DND-41 (cell line): ENCODE measurements at regions not wholly inside any gene's neighbourhood (a gene's known extent, or its start where the extent isn't known, plus 50 kb on each side); places are given as distances from the start of the nearest gene placed in this dataset.

Source experiments
- ATAC-seq: fragments of 200-7000 bp; cut with Tn5 transposase; 3 replicates; pipeline ENCODE4 v1.9.1; 2021; ENCODE audit warnings: low read depth; ENCODE audit not compliant: insufficient read depth
- DNase-seq: peaks from one replicate; pipeline ENCODE4 v3.0.0-alpha.2; 2020
- H2AFZ ChIP-seq: 2 replicates; pipeline ENCODE4 v1.6.0; 2012; ENCODE audit warnings: low read depth, low read length
- H3K27ac ChIP-seq: 2 replicates; pipeline ENCODE4 v1.5.1; 2012; ENCODE audit warnings: low read length, inconsistent platforms
- H3K27me3 ChIP-seq: fragments of 200-600 bp; sonication (generic); 2 replicates; pipeline ENCODE4 v1.6.0; 2012; ENCODE audit warnings: low read length, mild to moderate bottlenecking, inconsistent platforms; ENCODE audit not compliant: insufficient read depth, poor library complexity
- H3K36me3 ChIP-seq: 2 replicates; pipeline ENCODE4 v1.5.1; 2012; ENCODE audit warnings: low read length, inconsistent platforms; ENCODE audit not compliant: insufficient read depth
- H3K4me1 ChIP-seq: 2 replicates; pipeline ENCODE4 v1.5.1; 2012; ENCODE audit warnings: mild to moderate bottlenecking, low read length; ENCODE audit not compliant: insufficient read depth
- H3K4me2 ChIP-seq: 2 replicates; pipeline ENCODE4 v1.6.0; 2012; ENCODE audit warnings: mild to moderate bottlenecking, moderate library complexity, low read length, inconsistent platforms; ENCODE audit not compliant: insufficient read depth
- H3K4me3 ChIP-seq, 2 experiments: fragments of 200-600 bp in 1 of 2; shearing (Covaris generic) in 1 of 2; 2 replicates each; pipeline ENCODE4 v1.5.1; 2012 to 2016; ENCODE audit warnings: inconsistent platforms in 2 of 2, low read length in 2 of 2, mild to moderate bottlenecking in 2 of 2, low read depth in 1 of 2, moderate library complexity in 1 of 2
- H3K79me2 ChIP-seq: 2 replicates; pipeline ENCODE4 v1.6.0; 2012; ENCODE audit warnings: low read length, inconsistent platforms; ENCODE audit not compliant: insufficient read depth
- H3K9ac ChIP-seq: 2 replicates; pipeline ENCODE4 v1.6.0; 2012; ENCODE audit warnings: low read depth, mild to moderate bottlenecking, inconsistent platforms, low read length, moderate library complexity
- H3K9me3 ChIP-seq: 2 replicates; pipeline ENCODE4 v1.5.1; 2012; ENCODE audit warnings: low read length, moderate library complexity, mild to moderate bottlenecking, inconsistent platforms; ENCODE audit not compliant: insufficient read depth, severe bottlenecking
- H4K20me1 ChIP-seq: 2 replicates; pipeline ENCODE4 v1.6.0; 2012; ENCODE audit warnings: low read length; ENCODE audit not compliant: insufficient read depth
- EZH2 ChIP-seq: IDR thresholded peaks from 3 replicates; pipeline ENCODE4 v1.6.1; 2012; ENCODE audit warnings: borderline replicate concordance, low read depth, mild to moderate bottlenecking, moderate library complexity, low read length, inconsistent platforms; ENCODE audit not compliant: severe bottlenecking
- TF ChIP-seq, protein P1 (sequence below): IDR thresholded peaks from 2 replicates; pipeline ENCODE4 v1.5.1; 2012; ENCODE audit warnings: borderline replicate concordance, low read length, moderate library complexity, mild to moderate bottlenecking; ENCODE audit not compliant: poor library complexity, severe bottlenecking; ENCODE audit errors: extremely low read depth

DNA sequence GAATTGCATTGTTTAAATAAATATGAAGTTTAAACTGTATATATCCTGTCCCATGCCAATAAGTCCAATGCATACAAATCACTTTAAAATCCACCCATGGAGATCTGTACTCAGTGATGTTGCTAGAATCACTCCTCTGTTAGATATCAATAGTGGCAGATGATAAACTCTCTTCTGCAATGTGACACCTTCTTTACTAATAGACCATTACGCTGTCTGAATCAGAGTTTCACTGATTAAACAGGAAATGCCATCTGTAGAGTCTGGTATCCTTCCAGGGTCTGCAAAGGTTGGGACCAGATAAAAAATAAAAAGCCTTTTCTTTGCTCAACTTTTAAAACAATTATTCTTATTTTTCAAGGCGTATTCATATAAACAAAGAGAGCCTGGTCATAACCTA is 134.5 kb downstream of the EDN3 start:
- H3K27me3 ChIP-seq, result peaks cover 14% of the 10 kb centered on the region

DNA sequence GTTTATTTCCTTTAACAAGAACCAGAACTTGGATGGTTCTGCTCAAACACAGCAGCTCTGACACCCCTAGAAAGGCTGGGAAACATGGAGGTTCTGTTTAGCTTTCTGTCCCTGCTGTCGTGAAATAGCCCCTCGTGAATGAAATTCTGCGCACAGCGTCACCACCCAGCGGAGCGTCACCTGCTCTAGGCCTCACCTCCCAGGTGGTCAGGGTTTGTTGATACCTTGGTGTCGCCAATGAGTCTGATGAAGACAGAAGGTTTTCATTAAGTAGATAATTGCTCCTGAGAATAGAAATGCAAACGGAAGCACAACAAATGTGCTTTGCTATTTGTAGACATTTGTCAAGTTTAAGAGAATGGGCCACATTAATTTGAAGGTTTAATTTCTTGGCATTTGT is 135.1 kb downstream of the EDN3 start:
- TF ChIP-seq EZH2, result no peak
- TF ChIP-seq, protein P1, sequence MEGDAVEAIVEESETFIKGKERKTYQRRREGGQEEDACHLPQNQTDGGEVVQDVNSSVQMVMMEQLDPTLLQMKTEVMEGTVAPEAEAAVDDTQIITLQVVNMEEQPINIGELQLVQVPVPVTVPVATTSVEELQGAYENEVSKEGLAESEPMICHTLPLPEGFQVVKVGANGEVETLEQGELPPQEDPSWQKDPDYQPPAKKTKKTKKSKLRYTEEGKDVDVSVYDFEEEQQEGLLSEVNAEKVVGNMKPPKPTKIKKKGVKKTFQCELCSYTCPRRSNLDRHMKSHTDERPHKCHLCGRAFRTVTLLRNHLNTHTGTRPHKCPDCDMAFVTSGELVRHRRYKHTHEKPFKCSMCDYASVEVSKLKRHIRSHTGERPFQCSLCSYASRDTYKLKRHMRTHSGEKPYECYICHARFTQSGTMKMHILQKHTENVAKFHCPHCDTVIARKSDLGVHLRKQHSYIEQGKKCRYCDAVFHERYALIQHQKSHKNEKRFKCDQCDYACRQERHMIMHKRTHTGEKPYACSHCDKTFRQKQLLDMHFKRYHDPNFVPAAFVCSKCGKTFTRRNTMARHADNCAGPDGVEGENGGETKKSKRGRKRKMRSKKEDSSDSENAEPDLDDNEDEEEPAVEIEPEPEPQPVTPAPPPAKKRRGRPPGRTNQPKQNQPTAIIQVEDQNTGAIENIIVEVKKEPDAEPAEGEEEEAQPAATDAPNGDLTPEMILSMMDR, result no peak

More for the DNA sequence above, 134.5 kb downstream of the EDN3 start:
- Histone ChIP-seq H3K36me3 (no peaks in the 10 kb centered on the region), H3K9me3 (no peaks in the 10 kb centered on the region), H3K27ac (no peak overlapping the region), H3K79me2 (no peaks in the 10 kb centered on the region), H4K20me1 (no peaks in the 10 kb centered on the region), H3K9ac (no peak overlapping the region), H3K4me3 (no peak overlapping the region), H3K4me2 (no peak overlapping the region), H3K4me1 (no peaks in the 10 kb centered on the region), H2AFZ (no peak overlapping the region)
- no peak for TF ChIP-seq EZH2
- TF ChIP-seq, protein P1, result no peak
- DNase-seq, result no peak
- ATAC-seq, result no peak

DNA sequence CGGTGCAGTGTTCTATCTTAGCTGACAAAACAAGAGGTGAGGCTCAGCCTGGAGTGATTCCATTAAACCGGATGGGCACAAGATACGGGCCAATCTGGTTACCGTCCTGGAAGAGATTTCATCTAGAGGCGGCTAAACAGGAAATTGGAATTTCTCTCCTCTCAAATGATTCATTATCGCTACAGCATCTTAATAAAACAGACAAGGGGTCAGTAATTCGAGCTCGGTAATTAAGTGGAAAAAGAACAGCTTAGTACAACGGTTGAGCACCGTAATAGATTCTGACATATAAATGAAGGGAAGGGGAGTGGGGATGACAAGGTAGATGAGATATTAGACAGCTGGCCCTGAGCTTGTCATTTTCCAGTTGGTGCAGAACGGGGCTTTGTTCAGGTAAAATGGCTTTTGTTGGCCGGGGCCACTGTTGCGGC is 137.2 kb downstream of the EDN3 start:
- Histone ChIP-seq H3K79me2 (no peaks in the 10 kb centered on the region), H3K9ac (no peak overlapping the region), H3K27me3 (peaks cover 11% of the 10 kb centered on the region), H3K36me3 (no peaks in the 10 kb centered on the region), H2AFZ (no peak overlapping the region), H3K4me1 (no peaks in the 10 kb centered on the region), H3K27ac (no peak overlapping the region), H3K4me2 (no peak overlapping the region), H4K20me1 (peaks cover 5% of the 10 kb centered on the region), H3K9me3 (no peaks in the 10 kb centered on the region), H3K4me3 (no peak overlapping the region)
- DNase-seq (no peak), ATAC-seq (no peak)
- no peak for TF ChIP-seq EZH2
- TF ChIP-seq, protein P1, result no peak

More for the DNA sequence above, 135.1 kb downstream of the EDN3 start:
- H2AFZ ChIP-seq, result no peak overlapping the region
- no peak overlapping the region for H3K4me3 ChIP-seq
- no peaks in the 10 kb centered on the region for H4K20me1 ChIP-seq
- DNase-seq, result no peak
- peaks cover 14% of the 10 kb centered on the region for H3K27me3 ChIP-seq
- H3K36me3 ChIP-seq, result no peaks in the 10 kb centered on the region
- H3K4me1 ChIP-seq, result no peaks in the 10 kb centered on the region
- ATAC-seq, result no peak
- H3K9me3 ChIP-seq, result no peaks in the 10 kb centered on the region
- H3K27ac ChIP-seq, result no peak overlapping the region
- no peak overlapping the region for H3K9ac ChIP-seq
- H3K79me2 ChIP-seq, result no peaks in the 10 kb centered on the region
- H3K4me2 ChIP-seq, result no peak overlapping the region

DNA sequence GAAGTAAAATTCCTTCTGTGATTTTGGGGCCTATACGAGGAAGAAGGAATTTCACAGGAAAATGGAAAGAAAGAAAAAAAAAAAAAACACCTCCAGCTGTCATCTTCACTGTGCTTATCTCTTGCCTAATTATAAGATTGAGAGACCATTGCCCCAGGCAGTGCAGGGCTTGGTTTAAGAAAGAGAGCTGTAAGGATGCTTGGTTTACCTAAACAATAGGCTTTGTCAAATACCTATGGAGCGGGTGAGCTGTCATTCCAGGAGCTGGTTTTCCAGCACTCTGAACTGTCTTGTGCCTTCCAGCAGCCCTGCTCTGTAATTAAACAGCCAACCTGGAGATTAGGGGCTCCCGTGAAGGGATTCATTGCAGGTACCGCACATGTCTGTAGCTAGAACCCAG is 137.8 kb downstream of the EDN3 start:
- Histone ChIP-seq H2AFZ (no peak overlapping the region), H3K79me2 (no peaks in the 10 kb centered on the region), H3K4me1 (no peaks in the 10 kb centered on the region), H4K20me1 (peaks cover 5% of the 10 kb centered on the region), H3K36me3 (no peaks in the 10 kb centered on the region), H3K27me3 (peaks cover 16% of the 10 kb centered on the region), H3K9me3 (no peaks in the 10 kb centered on the region), H3K4me2 (no peak overlapping the region), H3K27ac (no peak overlapping the region), H3K9ac (no peak overlapping the region), H3K4me3 (no peak overlapping the region)
- ATAC-seq (no peak), DNase-seq (no peak)
- TF ChIP-seq, protein P1, result no peak
- TF ChIP-seq EZH2, result no peak
